Astrocyte (in vitro differentiated cells and primary cell): ENCODE measurements at regions not wholly inside any gene's neighbourhood (a gene's known extent, or its start where the extent isn't known, plus 50 kb on each side); places are given as distances from the start of the nearest gene placed in this dataset.

Source experiments
- DNase-seq: peaks from one replicate; pipeline ENCODE4 v3.0.0-alpha.2; 2010; ENCODE audit warnings: low read depth
- FAIRE-seq: peaks from 2 replicates; lab custom pipeline; 2011; peaks lifted over from hg19 to GRCh38; lab: Jason Lieb, UNC
- H2AFZ ChIP-seq: 2 replicates; pipeline ENCODE4 v1.6.0; 2012; ENCODE audit warnings: low read depth, low read length, inconsistent platforms
- H3K27ac ChIP-seq: 2 replicates; pipeline ENCODE4 v1.5.1; 2011; ENCODE audit warnings: low read depth, low read length, inconsistent platforms
- H3K27me3 ChIP-seq: 2 replicates; pipeline ENCODE4 v1.6.0; 2011; ENCODE audit warnings: low read length, inconsistent platforms; ENCODE audit not compliant: insufficient read depth
- H3K36me3 ChIP-seq: 2 replicates; pipeline ENCODE4 v1.5.1; 2011; ENCODE audit warnings: low read length, inconsistent platforms; ENCODE audit not compliant: insufficient read depth
- H3K4me1 ChIP-seq: 2 replicates; pipeline ENCODE4 v1.5.1; 2011; ENCODE audit warnings: low read length, inconsistent platforms; ENCODE audit not compliant: insufficient read depth
- H3K4me2 ChIP-seq: 2 replicates; pipeline ENCODE4 v1.6.0; 2012; ENCODE audit warnings: low read length, inconsistent platforms
- H3K4me3 ChIP-seq: 2 replicates; pipeline ENCODE4 v1.5.1; 2011; ENCODE audit warnings: low read depth, mild to moderate bottlenecking, low read length, inconsistent platforms; ENCODE audit not compliant: insufficient read depth
- H3K79me2 ChIP-seq: 2 replicates; pipeline ENCODE4 v1.6.0; 2012; ENCODE audit warnings: mild to moderate bottlenecking, low read length, inconsistent platforms; ENCODE audit not compliant: insufficient read depth
- H3K9ac ChIP-seq: 2 replicates; pipeline ENCODE4 v1.6.0; 2012; ENCODE audit warnings: mild to moderate bottlenecking, low read length, inconsistent platforms
- H3K9me3 ChIP-seq: 2 replicates; pipeline ENCODE4 v1.5.1; 2012; ENCODE audit warnings: low read depth, mild to moderate bottlenecking, low read length, inconsistent platforms; ENCODE audit not compliant: insufficient read depth
- H4K20me1 ChIP-seq: 2 replicates; pipeline ENCODE4 v1.6.0; 2012; ENCODE audit warnings: low read length, inconsistent platforms; ENCODE audit not compliant: insufficient read depth
- H3K27ac Mint-ChIP-seq: one replicate; pipeline ENCODE4 v1.8.0; 2021; ENCODE audit warnings: mild to moderate bottlenecking, mixed read lengths; ENCODE audit not compliant: unreplicated experiment
- H3K27me3 Mint-ChIP-seq: one replicate; pipeline ENCODE4 v1.8.0; 2021; ENCODE audit warnings: low read depth, mixed read lengths; ENCODE audit not compliant: unreplicated experiment
- H3K36me3 Mint-ChIP-seq: one replicate; pipeline ENCODE4 v1.8.0; 2021; ENCODE audit warnings: low read depth, mixed read lengths; ENCODE audit not compliant: unreplicated experiment
- H3K4me1 Mint-ChIP-seq: one replicate; pipeline ENCODE4 v1.8.0; 2021; ENCODE audit warnings: low read depth, mixed read lengths; ENCODE audit not compliant: unreplicated experiment
- H3K4me3 Mint-ChIP-seq: one replicate; pipeline ENCODE4 v1.8.0; 2021; ENCODE audit warnings: mild to moderate bottlenecking, moderate library complexity, mixed read lengths; ENCODE audit not compliant: unreplicated experiment
- H3K9me3 Mint-ChIP-seq: one replicate; pipeline ENCODE4 v1.8.0; 2021; ENCODE audit warnings: mild to moderate bottlenecking, mixed read lengths; ENCODE audit not compliant: unreplicated experiment
- EZH2 ChIP-seq: IDR thresholded peaks from 2 replicates; pipeline ENCODE4 v1.6.1; 2012; ENCODE audit warnings: mild to moderate bottlenecking, low read length, inconsistent platforms; ENCODE audit not compliant: insufficient read depth
- TF ChIP-seq, protein P1 (sequence below): IDR thresholded peaks from 2 replicates; pipeline ENCODE4 v1.5.1; 2011; ENCODE audit warnings: low read depth, mild to moderate bottlenecking, inconsistent platforms, low read length, moderate library complexity; ENCODE audit not compliant: insufficient read depth

DNA sequence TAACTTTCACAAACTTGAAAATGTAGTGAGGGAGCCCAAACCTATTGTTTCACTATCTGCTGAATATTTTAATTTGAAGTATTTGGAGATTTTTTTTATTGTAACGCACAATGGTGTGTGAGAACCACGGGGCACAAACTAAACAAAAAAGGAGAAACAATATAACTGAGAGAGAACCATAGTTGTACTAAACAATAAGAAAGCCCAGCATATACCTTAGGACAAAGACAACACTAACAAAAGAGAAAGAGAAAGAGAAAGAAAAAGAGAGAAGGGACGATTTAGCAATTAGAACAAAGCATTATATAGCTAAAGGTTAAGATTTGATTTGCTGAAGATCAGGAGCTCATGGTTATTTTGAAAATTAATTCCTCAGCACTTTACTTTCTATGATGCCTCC, 906.0 kb upstream of the NXPH2 start:
- H3K79me2 ChIP-seq = no peaks in the 10 kb centered on the region
- no peak overlapping the region for H3K4me3 Mint-ChIP-seq
- DNase-seq (no peak), FAIRE-seq (no peak)
- H3K4me1 ChIP-seq = no peaks in the 10 kb centered on the region
- H3K4me3 ChIP-seq = no peak overlapping the region
- no peak overlapping the region for H3K27ac Mint-ChIP-seq
- no peak overlapping the region for H3K4me2 ChIP-seq
- no peaks in the 10 kb centered on the region for H3K27me3 ChIP-seq
- H3K9ac ChIP-seq = no peak overlapping the region
- TF ChIP-seq, protein P1, sequence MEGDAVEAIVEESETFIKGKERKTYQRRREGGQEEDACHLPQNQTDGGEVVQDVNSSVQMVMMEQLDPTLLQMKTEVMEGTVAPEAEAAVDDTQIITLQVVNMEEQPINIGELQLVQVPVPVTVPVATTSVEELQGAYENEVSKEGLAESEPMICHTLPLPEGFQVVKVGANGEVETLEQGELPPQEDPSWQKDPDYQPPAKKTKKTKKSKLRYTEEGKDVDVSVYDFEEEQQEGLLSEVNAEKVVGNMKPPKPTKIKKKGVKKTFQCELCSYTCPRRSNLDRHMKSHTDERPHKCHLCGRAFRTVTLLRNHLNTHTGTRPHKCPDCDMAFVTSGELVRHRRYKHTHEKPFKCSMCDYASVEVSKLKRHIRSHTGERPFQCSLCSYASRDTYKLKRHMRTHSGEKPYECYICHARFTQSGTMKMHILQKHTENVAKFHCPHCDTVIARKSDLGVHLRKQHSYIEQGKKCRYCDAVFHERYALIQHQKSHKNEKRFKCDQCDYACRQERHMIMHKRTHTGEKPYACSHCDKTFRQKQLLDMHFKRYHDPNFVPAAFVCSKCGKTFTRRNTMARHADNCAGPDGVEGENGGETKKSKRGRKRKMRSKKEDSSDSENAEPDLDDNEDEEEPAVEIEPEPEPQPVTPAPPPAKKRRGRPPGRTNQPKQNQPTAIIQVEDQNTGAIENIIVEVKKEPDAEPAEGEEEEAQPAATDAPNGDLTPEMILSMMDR = no peak
- no peak for TF ChIP-seq EZH2
- no peaks in the 10 kb centered on the region for H3K36me3 ChIP-seq
- H4K20me1 ChIP-seq = no peaks in the 10 kb centered on the region
- H3K36me3 Mint-ChIP-seq = no peaks in the 10 kb centered on the region
- no peaks in the 10 kb centered on the region for H3K27me3 Mint-ChIP-seq
- H2AFZ ChIP-seq = no peak overlapping the region
- H3K4me1 Mint-ChIP-seq = no peaks in the 10 kb centered on the region
- H3K9me3 Mint-ChIP-seq = no peaks in the 10 kb centered on the region
- H3K9me3 ChIP-seq = no peaks in the 10 kb centered on the region
- no peak overlapping the region for H3K27ac ChIP-seq

DNA sequence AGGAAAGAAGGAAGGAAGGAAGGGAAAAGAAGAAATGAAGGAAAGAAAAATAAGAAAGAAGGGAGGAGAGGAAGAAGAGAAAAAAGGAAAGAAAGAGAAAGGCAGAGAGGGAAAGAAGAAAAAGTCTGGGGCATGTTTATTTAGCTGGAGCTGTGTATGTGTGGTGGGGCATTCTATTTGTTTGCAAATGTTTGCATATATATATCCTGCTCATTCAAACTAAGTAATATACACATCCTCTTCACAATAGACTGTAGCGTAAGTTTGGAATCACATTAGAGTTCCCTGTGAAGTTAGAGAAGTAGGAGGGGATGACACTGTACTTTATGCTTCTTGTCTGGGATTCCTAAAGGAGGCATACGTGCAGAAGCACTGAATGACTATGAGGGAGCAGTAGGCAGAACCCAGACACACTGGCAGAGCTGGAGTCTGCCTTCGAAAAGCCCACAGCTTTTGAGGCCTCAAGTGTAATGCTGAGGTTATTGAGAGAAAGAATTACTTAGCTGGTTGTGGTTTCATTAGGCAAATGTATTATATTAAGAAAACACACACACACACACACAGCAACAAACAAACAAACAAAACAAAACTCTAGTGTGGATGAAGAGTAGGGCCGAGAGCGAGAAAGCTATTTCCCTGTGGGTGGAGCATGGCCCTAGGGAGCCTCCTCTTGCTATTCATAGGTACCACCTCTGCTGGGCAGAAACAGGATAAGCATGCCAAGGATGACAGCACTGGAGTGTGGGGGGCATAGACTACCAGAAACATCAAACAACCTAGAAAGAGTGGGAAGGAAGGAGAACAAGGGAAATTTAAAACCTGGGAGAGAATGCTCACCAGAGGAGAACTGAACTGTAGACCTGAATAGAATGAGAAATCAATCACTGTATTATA, 905.1 kb upstream of the NXPH2 start:
- no peaks in the 10 kb centered on the region for H3K36me3 Mint-ChIP-seq
- no peak overlapping the region for H3K27ac Mint-ChIP-seq
- Histone ChIP-seq H3K27ac (no peak overlapping the region), H3K9me3 (no peaks in the 10 kb centered on the region), H3K4me2 (no peak overlapping the region), H3K4me1 (no peaks in the 10 kb centered on the region), H2AFZ (no peak overlapping the region), H3K9ac (no peak overlapping the region), H3K36me3 (no peaks in the 10 kb centered on the region), H3K4me3 (no peak overlapping the region), H3K27me3 (no peaks in the 10 kb centered on the region), H3K79me2 (no peaks in the 10 kb centered on the region), H4K20me1 (no peaks in the 10 kb centered on the region)
- H3K27me3 Mint-ChIP-seq = no peaks in the 10 kb centered on the region
- H3K4me3 Mint-ChIP-seq = no peak overlapping the region
- DNase-seq (no peak), FAIRE-seq (no peak)
- no peaks in the 10 kb centered on the region for H3K9me3 Mint-ChIP-seq
- no peaks in the 10 kb centered on the region for H3K4me1 Mint-ChIP-seq
- TF ChIP-seq EZH2 = no peak
- TF ChIP-seq, protein P1 = no peak

DNA sequence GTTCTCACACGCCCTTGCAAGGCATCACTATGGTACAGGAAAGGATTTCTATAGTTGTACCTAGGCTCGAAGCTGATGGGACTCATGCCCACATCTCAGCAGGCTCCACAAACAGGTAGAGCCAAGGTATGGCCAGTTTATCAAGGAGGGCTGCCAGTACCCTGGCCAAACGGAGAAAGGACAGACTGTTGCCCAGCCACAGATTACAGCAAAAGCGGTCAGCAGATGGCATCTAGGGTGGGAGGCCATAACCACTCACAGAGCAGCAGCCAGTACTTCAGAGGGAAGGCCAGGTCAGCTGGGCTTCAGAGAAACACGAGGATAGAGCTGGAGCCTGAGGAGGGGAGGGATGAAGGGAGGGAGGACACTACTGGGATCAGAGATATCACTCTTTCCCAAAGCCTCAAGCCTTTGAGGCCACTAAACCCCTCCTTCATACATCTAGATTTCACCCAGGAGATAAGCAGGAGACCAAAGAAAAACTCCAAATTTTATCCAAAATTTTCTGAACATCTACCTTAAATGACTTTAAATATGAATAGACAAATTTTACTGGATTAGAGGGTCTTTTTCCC, 904.2 kb upstream of the NXPH2 start:
- H3K4me1 Mint-ChIP-seq = no peaks in the 10 kb centered on the region
- H3K9me3 Mint-ChIP-seq = no peaks in the 10 kb centered on the region
- Histone ChIP-seq H3K27me3 (no peaks in the 10 kb centered on the region), H3K4me1 (no peaks in the 10 kb centered on the region), H3K36me3 (no peaks in the 10 kb centered on the region), H3K9me3 (no peaks in the 10 kb centered on the region), H2AFZ (no peak overlapping the region), H3K4me2 (no peak overlapping the region), H3K27ac (no peak overlapping the region), H4K20me1 (no peaks in the 10 kb centered on the region), H3K79me2 (no peaks in the 10 kb centered on the region), H3K4me3 (no peak overlapping the region), H3K9ac (no peak overlapping the region)
- FAIRE-seq (no peak), DNase-seq (no peak)
- TF ChIP-seq EZH2 = no peak
- TF ChIP-seq, protein P1 = no peak
- H3K27ac Mint-ChIP-seq = no peak overlapping the region
- no peaks in the 10 kb centered on the region for H3K36me3 Mint-ChIP-seq
- no peaks in the 10 kb centered on the region for H3K27me3 Mint-ChIP-seq
- no peak overlapping the region for H3K4me3 Mint-ChIP-seq
